HEK293 (cell line): ENCODE measurements at regions not wholly inside any gene's neighbourhood (a gene's known extent, or its start where the extent isn't known, plus 50 kb on each side); places are given as distances from the start of the nearest gene placed in this dataset.

Experiments used
- CTCF ChIA-PET: fragments of 350-600 bp; formaldehyde crosslinking; extraction: SDS; loops from one replicate; lab custom pipeline; 2021; ENCODE audit warnings: antibody characterized with exemption; lab: Yijun Ruan, JAX
- POLR2A ChIA-PET: fragments of 300-600 bp; formaldehyde crosslinking; extraction: SDS; loops from one replicate; lab custom pipeline; 2020; ENCODE audit warnings: antibody characterized with exemption, inconsistent platforms; lab: Yijun Ruan, JAX
- H3K27ac ChIP-seq: fragments of 200-500 bp; sonication (Bioruptor generic); 2 replicates; pipeline ENCODE4 v1.5.1; 2014; ENCODE audit warnings: low read depth, low read length, control low read depth, inconsistent platforms; ENCODE audit errors: extremely low read depth
- H3K36me3 ChIP-seq, 2 experiments: fragments of 200-500 bp in 1 of 2; sonication (Bioruptor generic) in 1 of 2; 1 replicate in 1 of 2; 2 replicates in 1 of 2; pipeline ENCODE4 v1.5.1; 2014 to 2017; ENCODE audit warnings: inconsistent platforms in 2 of 2, low read length in 2 of 2; ENCODE audit not compliant: control insufficient read depth in 2 of 2, insufficient read depth in 1 of 2
- H3K4me1 ChIP-seq: fragments of 200-500 bp; sonication (Bioruptor generic); 2 replicates; pipeline ENCODE4 v1.5.1; 2014; ENCODE audit warnings: mild to moderate bottlenecking, low read length, inconsistent platforms; ENCODE audit not compliant: control insufficient read depth, insufficient read depth
- H3K4me3 ChIP-seq: 2 replicates; pipeline ENCODE4 v1.5.1; 2011; ENCODE audit warnings: low read depth, mild to moderate bottlenecking, control low read depth, low read length, moderate library complexity
- H3K9me3 ChIP-seq: fragments of 200-500 bp; sonication (Bioruptor generic); 2 replicates; pipeline ENCODE4 v1.5.1; 2014; ENCODE audit warnings: low read depth, low read length, inconsistent platforms; ENCODE audit not compliant: control insufficient read depth, insufficient read depth
- KLF16 ChIP-seq: fragments of 450-650 bp; formaldehyde crosslinking; IDR thresholded peaks from 2 replicates; pipeline ENCODE4 v1.5.1; 2017; ENCODE audit warnings: missing biosample characterization, missing genetic modification characterization
- KLF9 ChIP-seq: fragments of 450-650 bp; formaldehyde crosslinking; IDR thresholded peaks from 2 replicates; pipeline ENCODE4 v1.5.1; 2016; ENCODE audit warnings: missing biosample characterization, missing genetic modification characterization, low read depth
- PRDM10 ChIP-seq: fragments of 450-650 bp; formaldehyde crosslinking; IDR thresholded peaks from 2 replicates; pipeline ENCODE4 v1.5.1; 2016; ENCODE audit warnings: missing biosample characterization, missing genetic modification characterization
- ZNF10 ChIP-seq: fragments of 450-650 bp; formaldehyde crosslinking; IDR thresholded peaks from 2 replicates; pipeline ENCODE4 v1.5.1; 2017; ENCODE audit warnings: missing biosample characterization, missing genetic modification characterization
- ZNF112 ChIP-seq: fragments of 450-650 bp; formaldehyde crosslinking; IDR thresholded peaks from 2 replicates; pipeline ENCODE4 v1.5.0; 2017; ENCODE audit warnings: missing biosample characterization, missing genetic modification characterization
- ZNF114 ChIP-seq: fragments of 450-650 bp; formaldehyde crosslinking; IDR thresholded peaks from 2 replicates; pipeline ENCODE4 v1.5.0; 2017; ENCODE audit warnings: missing biosample characterization, missing genetic modification characterization
- ZNF174 ChIP-seq: fragments of 450-650 bp; formaldehyde crosslinking; IDR thresholded peaks from 2 replicates; pipeline ENCODE4 v1.5.0; 2017; ENCODE audit warnings: missing biosample characterization, mild to moderate bottlenecking, missing genetic modification characterization
- ZNF184 ChIP-seq: fragments of 450-650 bp; IDR thresholded peaks from 2 replicates; pipeline ENCODE4 v1.5.1; 2018; ENCODE audit warnings: missing biosample characterization, mild to moderate bottlenecking, missing genetic modification characterization
- ZNF221 ChIP-seq: fragments of 450-650 bp; formaldehyde crosslinking; IDR thresholded peaks from 2 replicates; pipeline ENCODE4 v1.5.1; 2017; ENCODE audit warnings: missing biosample characterization, missing genetic modification characterization, borderline replicate concordance
- ZNF391 ChIP-seq: fragments of 450-650 bp; formaldehyde crosslinking; IDR thresholded peaks from 2 replicates; pipeline ENCODE4 v1.5.1; 2016; ENCODE audit warnings: low read depth, missing biosample characterization, missing genetic modification characterization, borderline replicate concordance
- ZNF473 ChIP-seq: fragments of 450-650 bp; formaldehyde crosslinking; IDR thresholded peaks from 2 replicates; pipeline ENCODE4 v1.5.1; 2017; ENCODE audit warnings: missing biosample characterization, missing genetic modification characterization
- ZNF529 ChIP-seq: fragments of 450-650 bp; formaldehyde crosslinking; IDR thresholded peaks from 2 replicates; pipeline ENCODE4 v1.5.1; 2017; ENCODE audit warnings: missing genetic modification characterization, missing biosample characterization; ENCODE audit not compliant: insufficient replicate concordance
- ZNF639 ChIP-seq: fragments of 450-650 bp; formaldehyde crosslinking; IDR thresholded peaks from 2 replicates; pipeline ENCODE4 v1.5.1; 2016; ENCODE audit warnings: missing biosample characterization, missing genetic modification characterization
- ZNF654 ChIP-seq: fragments of 450-650 bp; formaldehyde crosslinking; IDR thresholded peaks from 2 replicates; pipeline ENCODE4 v1.5.1; 2016; ENCODE audit warnings: low read depth, missing biosample characterization, missing genetic modification characterization
- ZNF658 ChIP-seq: fragments of 450-650 bp; formaldehyde crosslinking; IDR thresholded peaks from 2 replicates; pipeline ENCODE4; 2016; ENCODE audit warnings: missing biosample characterization, missing genetic modification characterization
- ZNF660 ChIP-seq: fragments of 450-650 bp; IDR thresholded peaks from 2 replicates; pipeline ENCODE4 v1.5.1; 2018; ENCODE audit warnings: missing biosample characterization, mild to moderate bottlenecking, missing genetic modification characterization
- ZNF670 ChIP-seq: fragments of 450-650 bp; formaldehyde crosslinking; IDR thresholded peaks from 2 replicates; pipeline ENCODE4 v1.5.1; 2016; ENCODE audit warnings: missing biosample characterization, missing genetic modification characterization, low read depth
- TF ChIP-seq, protein P1 (sequence below): fragments of 450-650 bp; formaldehyde crosslinking; IDR thresholded peaks from 2 replicates; pipeline ENCODE4 v1.5.1; 2016; ENCODE audit warnings: missing biosample characterization, missing genetic modification characterization
- TF ChIP-seq, protein P2 (sequence below): fragments of 450-650 bp; formaldehyde crosslinking; IDR thresholded peaks from 2 replicates; pipeline ENCODE4 v1.5.1; 2016; ENCODE audit warnings: missing biosample characterization, missing genetic modification characterization
- TF ChIP-seq, protein P3 (sequence below): fragments of 450-650 bp; formaldehyde crosslinking; IDR thresholded peaks from 2 replicates; pipeline ENCODE4 v1.5.1; 2016; ENCODE audit warnings: missing biosample characterization, missing genetic modification characterization
- TF ChIP-seq, protein P4 (sequence below): sonication (generic); formaldehyde crosslinking; IDR thresholded peaks from 2 replicates; pipeline ENCODE4 v1.8.1; 2022; ENCODE audit warnings: mild to moderate bottlenecking, moderate library complexity, missing genetic modification reagents

DNA sequence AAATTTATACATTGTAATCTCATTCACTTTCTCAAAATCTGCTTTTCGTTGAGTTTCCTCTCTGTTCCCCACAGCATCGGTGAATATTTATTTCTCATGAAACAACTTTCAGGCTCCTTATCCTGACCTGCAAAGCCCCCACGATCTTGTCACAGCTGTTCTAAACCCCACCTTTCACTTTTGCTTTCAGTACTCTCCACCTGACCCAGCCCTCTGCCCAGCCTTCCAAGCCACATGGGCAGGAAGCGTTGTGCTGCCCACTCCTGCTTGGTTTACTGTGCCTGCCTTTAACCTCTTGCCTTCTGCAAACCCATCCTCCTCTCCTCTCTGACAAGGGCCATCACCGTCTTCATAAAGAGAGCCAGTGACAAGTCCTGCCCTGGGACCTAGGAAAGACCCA, 262.5 kb downstream of the GALR1 start:
- CTCF ChIA-PET, result no interaction called here
- no peaks in the 10 kb centered on the region for H3K4me1 ChIP-seq
- H3K4me3 ChIP-seq, result no peak overlapping the region
- H3K27ac ChIP-seq, result no peak overlapping the region
- TF ChIP-seq ZNF658 (no peak), PRDM10 (tag by site-specific recombination) (no peak), ZNF654 (tag by site-specific recombination) (no peak), ZNF112 (tag by site-specific recombination) (no peak), ZNF639 (tag by site-specific recombination) (no peak), KLF16 (tag by site-specific recombination) (no peak), KLF9 (tag by site-specific recombination) (no peak), ZNF174 (tag by site-specific recombination) (no peak)
- TF ChIP-seq, protein P1, sequence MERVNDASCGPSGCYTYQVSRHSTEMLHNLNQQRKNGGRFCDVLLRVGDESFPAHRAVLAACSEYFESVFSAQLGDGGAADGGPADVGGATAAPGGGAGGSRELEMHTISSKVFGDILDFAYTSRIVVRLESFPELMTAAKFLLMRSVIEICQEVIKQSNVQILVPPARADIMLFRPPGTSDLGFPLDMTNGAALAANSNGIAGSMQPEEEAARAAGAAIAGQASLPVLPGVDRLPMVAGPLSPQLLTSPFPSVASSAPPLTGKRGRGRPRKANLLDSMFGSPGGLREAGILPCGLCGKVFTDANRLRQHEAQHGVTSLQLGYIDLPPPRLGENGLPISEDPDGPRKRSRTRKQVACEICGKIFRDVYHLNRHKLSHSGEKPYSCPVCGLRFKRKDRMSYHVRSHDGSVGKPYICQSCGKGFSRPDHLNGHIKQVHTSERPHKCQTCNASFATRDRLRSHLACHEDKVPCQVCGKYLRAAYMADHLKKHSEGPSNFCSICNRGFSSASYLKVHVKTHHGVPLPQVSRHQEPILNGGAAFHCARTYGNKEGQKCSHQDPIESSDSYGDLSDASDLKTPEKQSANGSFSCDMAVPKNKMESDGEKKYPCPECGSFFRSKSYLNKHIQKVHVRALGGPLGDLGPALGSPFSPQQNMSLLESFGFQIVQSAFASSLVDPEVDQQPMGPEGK (tag by site-specific recombination), result no peak
- TF ChIP-seq, protein P2, sequence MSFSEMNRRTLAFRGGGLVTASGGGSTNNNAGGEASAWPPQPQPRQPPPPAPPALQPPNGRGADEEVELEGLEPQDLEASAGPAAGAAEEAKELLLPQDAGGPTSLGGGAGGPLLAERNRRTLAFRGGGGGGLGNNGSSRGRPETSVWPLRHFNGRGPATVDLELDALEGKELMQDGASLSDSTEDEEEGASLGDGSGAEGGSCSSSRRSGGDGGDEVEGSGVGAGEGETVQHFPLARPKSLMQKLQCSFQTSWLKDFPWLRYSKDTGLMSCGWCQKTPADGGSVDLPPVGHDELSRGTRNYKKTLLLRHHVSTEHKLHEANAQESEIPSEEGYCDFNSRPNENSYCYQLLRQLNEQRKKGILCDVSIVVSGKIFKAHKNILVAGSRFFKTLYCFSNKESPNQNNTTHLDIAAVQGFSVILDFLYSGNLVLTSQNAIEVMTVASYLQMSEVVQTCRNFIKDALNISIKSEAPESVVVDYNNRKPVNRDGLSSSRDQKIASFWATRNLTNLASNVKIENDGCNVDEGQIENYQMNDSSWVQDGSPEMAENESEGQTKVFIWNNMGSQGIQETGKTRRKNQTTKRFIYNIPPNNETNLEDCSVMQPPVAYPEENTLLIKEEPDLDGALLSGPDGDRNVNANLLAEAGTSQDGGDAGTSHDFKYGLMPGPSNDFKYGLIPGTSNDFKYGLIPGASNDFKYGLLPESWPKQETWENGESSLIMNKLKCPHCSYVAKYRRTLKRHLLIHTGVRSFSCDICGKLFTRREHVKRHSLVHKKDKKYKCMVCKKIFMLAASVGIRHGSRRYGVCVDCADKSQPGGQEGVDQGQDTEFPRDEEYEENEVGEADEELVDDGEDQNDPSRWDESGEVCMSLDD (tag by site-specific recombination), result no peak
- H3K9me3 ChIP-seq, result no peaks in the 10 kb centered on the region
- H3K36me3 ChIP-seq, result no peaks in the 10 kb centered on the region
- POLR2A ChIA-PET, result no interaction called here

DNA sequence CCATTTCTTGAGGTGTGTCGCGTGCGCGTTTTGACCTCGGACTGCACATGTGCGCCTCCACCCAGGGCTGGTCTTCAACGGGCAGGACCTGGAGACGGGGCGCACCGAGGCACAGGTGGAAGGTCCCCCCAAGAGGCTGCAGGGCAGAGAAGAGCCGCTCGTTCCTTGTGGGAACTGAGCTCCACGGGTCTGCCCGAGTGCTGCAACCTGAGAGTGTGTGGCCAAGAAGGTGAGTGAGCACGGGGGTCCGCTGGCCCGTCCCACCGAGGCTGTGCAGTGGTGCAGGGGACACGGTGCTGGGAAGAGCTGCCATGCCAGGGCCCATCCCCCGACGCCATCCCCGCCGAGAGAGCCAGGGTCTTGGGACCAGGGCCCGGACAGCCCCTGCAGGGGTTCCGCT, 268.3 kb downstream of the GALR1 start:
- Histone ChIP-seq H3K9me3 (no peaks in the 10 kb centered on the region), H3K36me3 (no peaks in the 10 kb centered on the region), H3K4me3 (no peak overlapping the region), H3K27ac (no peak overlapping the region), H3K4me1 (no peaks in the 10 kb centered on the region)
- POLR2A ChIA-PET, result no interaction called here
- CTCF ChIA-PET, result interaction anchor here (1.3 kb wide), 1 partner anchor 131 kb away, joined by 3 read pairs; no protein-coding TSS in a partner anchor
- TF ChIP-seq ZNF184 (tag by site-specific recombination) (no peak), ZNF114 (tag by site-specific recombination) (no peak), ZNF391 (tag by site-specific recombination) (no peak), ZNF221 (tag by site-specific recombination) (no peak), ZNF10 (tag by site-specific recombination) (no peak), ZNF473 (tag by site-specific recombination) (no peak), ZNF660 (tag by site-specific recombination) (no peak), ZNF529 (tag by site-specific recombination) (no peak), ZNF670 (tag by site-specific recombination) (no peak)
- TF ChIP-seq, protein P3, sequence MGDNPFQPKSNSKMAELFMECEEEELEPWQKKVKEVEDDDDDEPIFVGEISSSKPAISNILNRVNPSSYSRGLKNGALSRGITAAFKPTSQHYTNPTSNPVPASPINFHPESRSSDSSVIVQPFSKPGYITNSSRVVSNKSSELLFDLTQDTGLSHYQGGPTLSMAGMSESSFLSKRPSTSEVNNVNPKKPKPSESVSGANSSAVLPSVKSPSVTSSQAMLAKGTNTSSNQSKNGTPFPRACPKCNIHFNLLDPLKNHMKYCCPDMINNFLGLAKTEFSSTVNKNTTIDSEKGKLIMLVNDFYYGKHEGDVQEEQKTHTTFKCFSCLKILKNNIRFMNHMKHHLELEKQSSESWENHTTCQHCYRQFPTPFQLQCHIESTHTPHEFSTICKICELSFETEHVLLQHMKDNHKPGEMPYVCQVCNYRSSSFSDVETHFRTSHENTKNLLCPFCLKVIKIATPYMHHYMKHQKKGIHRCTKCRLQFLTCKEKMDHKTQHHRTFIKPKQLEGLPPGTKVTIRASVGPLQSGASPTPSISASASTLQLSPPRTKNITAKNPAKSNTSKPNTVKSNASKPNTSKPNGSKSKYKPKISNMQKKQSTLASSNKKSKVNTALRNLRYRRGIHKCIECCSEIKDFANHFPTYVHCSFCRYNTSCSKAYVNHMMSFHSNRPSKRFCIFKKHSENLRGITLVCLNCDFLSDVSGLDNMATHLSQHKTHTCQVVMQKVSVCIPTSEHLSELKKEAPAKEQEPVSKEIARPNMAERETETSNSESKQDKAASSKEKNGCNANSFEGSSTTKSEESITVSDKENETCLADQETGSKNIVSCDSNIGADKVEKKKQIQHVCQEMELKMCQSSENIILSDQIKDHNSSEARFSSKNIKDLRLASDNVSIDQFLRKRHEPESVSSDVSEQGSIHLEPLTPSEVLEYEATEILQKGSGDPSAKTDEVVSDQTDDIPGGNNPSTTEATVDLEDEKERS (tag by site-specific recombination), result no peak
- TF ChIP-seq, protein P4, sequence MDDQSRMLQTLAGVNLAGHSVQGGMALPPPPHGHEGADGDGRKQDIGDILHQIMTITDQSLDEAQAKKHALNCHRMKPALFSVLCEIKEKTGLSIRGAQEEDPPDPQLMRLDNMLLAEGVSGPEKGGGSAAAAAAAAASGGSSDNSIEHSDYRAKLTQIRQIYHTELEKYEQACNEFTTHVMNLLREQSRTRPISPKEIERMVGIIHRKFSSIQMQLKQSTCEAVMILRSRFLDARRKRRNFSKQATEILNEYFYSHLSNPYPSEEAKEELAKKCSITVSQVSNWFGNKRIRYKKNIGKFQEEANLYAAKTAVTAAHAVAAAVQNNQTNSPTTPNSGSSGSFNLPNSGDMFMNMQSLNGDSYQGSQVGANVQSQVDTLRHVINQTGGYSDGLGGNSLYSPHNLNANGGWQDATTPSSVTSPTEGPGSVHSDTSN, result no peak
